Adrenal gland (tissue), 9 donors: ENCODE measurements at regions not wholly inside any gene's neighbourhood (a gene's known extent, or its start where the extent isn't known, plus 50 kb on each side); places are given as distances from the start of the nearest gene placed in this dataset.
A peak's percentile ranks its signal among the peaks of the same experiment; 100 is the strongest.

Experiments used
- DNase-seq, 7 donors: peaks; one replicate each; pipeline ENCODE4 v3.0.0-alpha.2; 2019 to 2020
- H3K27ac ChIP-seq, 5 donors: fragments of 200-600 bp; sonication (generic) in 4 of 5; 1 replicate in 3 of 5; 2 replicates in 2 of 5; pipeline versions ENCODE4 v1.5.1 to v1.8.0; 2016 to 2020; ENCODE audit warnings: mild to moderate bottlenecking in 1 of 5
- H3K27me3 ChIP-seq: fragments of 200-600 bp; 2 replicates; pipeline ENCODE4 v1.8.0; 2021
- H3K36me3 ChIP-seq, 2 donors: fragments of 200-600 bp; replicated peaks in 1 of 2; 1 replicate in 1 of 2; 2 replicates in 1 of 2; pipeline versions ENCODE4 v1.5.1 to v1.8.0; 2018 to 2022
- H3K4me1 ChIP-seq, 2 donors: fragments of 200-600 bp; replicated peaks in 1 of 2; 1 replicate in 1 of 2; 2 replicates in 1 of 2; pipeline versions ENCODE4 v1.5.1 to v1.8.0; 2018 to 2021
- H3K4me3 ChIP-seq, 4 donors: fragments of 200-600 bp; sonication (generic) in 3 of 4; one replicate each; pipeline ENCODE4 v1.5.1; 2016 to 2018
- H3K9me3 ChIP-seq, 3 donors: fragments of 200-600 bp; sonication (generic) in 1 of 3; replicated peaks in 1 of 3; 1 replicate in 2 of 3; 2 replicates in 1 of 3; pipeline versions ENCODE4 v1.5.1 to v1.8.0; 2016 to 2021
- CTCF ChIP-seq, 6 experiments: fragments of 450-650 bp in 4 of 6; fragments of 200-600 bp in 2 of 6; sonication (generic) in 1 of 6; IDR thresholded peaks; 1 replicate in 5 of 6; 2 replicates in 1 of 6; pipeline versions ENCODE4 v1.5.1 to v1.8.0; 2016 to 2021; ENCODE audit warnings: antibody characterized with exemption in 6 of 6, mild to moderate bottlenecking in 2 of 6, moderate library complexity in 1 of 6
- POLR2A ChIP-seq, 2 donors: fragments of 450-650 bp; IDR thresholded peaks; one replicate each; pipeline ENCODE4 v1.6.1; 2017; ENCODE audit warnings: antibody characterized with exemption in 2 of 2, mild to moderate bottlenecking in 2 of 2, moderate library complexity in 1 of 2
- WGBS, 4 donors: extraction: QIAGEN DNeasy Blood & Tissue Kit in 2 of 4; methylation state at CpG; one replicate each; pipeline versions ENCODE4 v1.1.5 to v1.1.7; 2013 to 2017; 5-methylcytosine and 5-hydroxymethylcytosine counted together
- intact Hi-C, 2 donors: fragments of 100-400 bp; cut with DNase I; formaldehyde crosslinking; loops; one replicate each; pipeline versions ENCODE4 v1.14.1 to v1.15.0; 2022 to 2023
- donor health status: healthy with polysubstance abuse.
- donor health status: Bipolar disorder and iron deficiency.
- donor health status: DM: yes; HTN: yes; CAD: no.
- donor health status: DM: no; HTN: no; CAD: no.
- donor health status: DM: no; HTN: no; CAD: no.

GRCh38 chr6:11356404-11357155, 124.1 kb upstream of the NEDD9 start:
- Histone ChIP-seq H3K9me3 (no peaks in the 10 kb centered on the region), H3K27ac (peak overlapping the region in 3 of 5 donors; percentile 37 to 57 (median 44)), H3K4me3 (no peak overlapping the region), H3K27me3 (no peaks in the 10 kb centered on the region), H3K4me1 (peaks cover 0 to 8% of the 10 kb centered on the region in 2 donors), H3K36me3 (no peaks in the 10 kb centered on the region)
- no peak for TF ChIP-seq CTCF (IDR thresholded peaks at IDR 0.05)
- TF ChIP-seq POLR2A (IDR thresholded peaks at IDR 0.05), result no peak
- WGBS, 4 donors, result 78 to 81% (median 79%) methylated on average over 11 of the region's 11 CpGs
- peak in 3 of 7 donors; percentile 23 to 59 (median 50) for DNase-seq
- intact Hi-C loops, result no loop called here

GRCh38 chr6:11353921-11354389, 121.5 kb upstream of the NEDD9 start:
- peak in 6 of 7 donors; percentile 28 to 79 (median 44) for DNase-seq
- intact Hi-C loops, result no loop called here
- 42 to 50% (median 43%) methylated on average over 6 of the region's 6 CpGs for WGBS, 4 donors

GRCh38 chr6:11350294-11350693, 117.8 kb upstream of the NEDD9 start:
- 63 to 87% (median 80%) methylated on average over 4 of the region's 4 CpGs for WGBS, 4 donors
- Histone ChIP-seq H3K4me3 (no peak overlapping the region), H3K4me1 (peaks cover 0 to 8% of the 10 kb centered on the region in 2 donors), H3K27me3 (no peaks in the 10 kb centered on the region), H3K36me3 (no peaks in the 10 kb centered on the region), H3K9me3 (no peaks in the 10 kb centered on the region), H3K27ac (peak overlapping the region in 1 of 5 donors; percentile 40)
- intact Hi-C loops, result no loop called here
- TF ChIP-seq POLR2A (IDR thresholded peaks at IDR 0.05) (no peak), CTCF (IDR thresholded peaks at IDR 0.05) (no peak)
- DNase-seq, result peak in 4 of 7 donors; percentile 29 to 64 (median 35)

More at GRCh38 chr6:11353921-11354389, 121.5 kb upstream of the NEDD9 start:
- Histone ChIP-seq H3K4me1 (peaks cover 0 to 8% of the 10 kb centered on the region in 2 donors), H3K36me3 (no peaks in the 10 kb centered on the region), H3K4me3 (no peak overlapping the region), H3K27ac (peak overlapping the region in 3 of 5 donors; percentile 61 to 82 (median 71)), H3K27me3 (no peaks in the 10 kb centered on the region), H3K9me3 (no peaks in the 10 kb centered on the region)
- TF ChIP-seq CTCF (IDR thresholded peaks at IDR 0.05), result no peak
- no peak for TF ChIP-seq POLR2A (IDR thresholded peaks at IDR 0.05)

GRCh38 chr6:11349880-11350279, 117.4 kb upstream of the NEDD9 start:
- no peak for DNase-seq
- Histone ChIP-seq H3K27ac (no peak overlapping the region), H3K36me3 (no peaks in the 10 kb centered on the region), H3K4me3 (no peak overlapping the region), H3K27me3 (no peaks in the 10 kb centered on the region), H3K4me1 (peaks cover 0 to 5% of the 10 kb centered on the region in 2 donors), H3K9me3 (no peaks in the 10 kb centered on the region)
- intact Hi-C loops, result no loop called here
- TF ChIP-seq CTCF (IDR thresholded peaks at IDR 0.05), result no peak
- TF ChIP-seq POLR2A (IDR thresholded peaks at IDR 0.05), result no peak
